ENCODE measurements at regions not wholly inside any gene's neighbourhood (a gene's known extent, or its start where the extent isn't known, plus 50 kb on each side); places are given as distances from the start of the nearest gene placed in this dataset.

- no peak overlapping the region for H3K27ac ChIP-seq
- TF ChIP-seq ZFX (IDR thresholded peaks at IDR 0.05; ENCODE audit: borderline replicate concordance): no peak
- TF ChIP-seq CTCF (IDR thresholded peaks at IDR 0.05): no peak
These were observed 403.5 kb downstream of the ZNF608 start for GRCh38 chr5:124342986-124343385.

DNA sequence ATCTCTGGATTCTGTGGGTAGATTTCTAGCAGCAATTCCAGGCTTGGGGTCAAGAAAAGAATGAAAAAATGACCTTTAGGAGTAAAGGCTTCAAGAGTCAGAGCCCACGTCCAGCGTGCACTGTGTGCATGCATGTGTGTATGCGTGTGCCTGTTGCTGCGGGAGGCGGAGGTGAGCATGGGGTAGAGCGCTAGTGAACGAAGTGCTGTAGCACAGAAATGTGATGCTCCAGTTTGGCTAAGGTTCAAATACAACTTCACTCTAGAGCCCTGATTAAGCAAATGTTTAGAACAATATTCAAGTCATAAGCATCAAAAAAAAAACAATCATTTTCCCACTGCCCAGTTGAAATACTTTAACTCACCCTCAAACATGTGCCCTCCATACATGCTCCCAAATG, 403.9 kb downstream of the ZNF608 start:
- H3K27ac ChIP-seq: no peak overlapping the region
- no peak for TF ChIP-seq ZFX (IDR thresholded peaks at IDR 0.05; ENCODE audit: borderline replicate concordance)
- TF ChIP-seq CTCF (IDR thresholded peaks at IDR 0.05): no peak

GRCh38 chr5:124342027-124342471, 404.4 kb downstream of the ZNF608 start:
- H3K27ac ChIP-seq: no peak overlapping the region
- TF ChIP-seq ZFX (IDR thresholded peaks at IDR 0.05; ENCODE audit: borderline replicate concordance) (no peak), CTCF (IDR thresholded peaks at IDR 0.05) (no peak)

- no peak overlapping the region for H3K27ac ChIP-seq
- no peak for TF ChIP-seq ZFX (IDR thresholded peaks at IDR 0.05; ENCODE audit: borderline replicate concordance)
- TF ChIP-seq CTCF (IDR thresholded peaks at IDR 0.05): no peak
These were observed 405.2 kb downstream of the ZNF608 start for GRCh38 chr5:124341066-124341858.

DNA sequence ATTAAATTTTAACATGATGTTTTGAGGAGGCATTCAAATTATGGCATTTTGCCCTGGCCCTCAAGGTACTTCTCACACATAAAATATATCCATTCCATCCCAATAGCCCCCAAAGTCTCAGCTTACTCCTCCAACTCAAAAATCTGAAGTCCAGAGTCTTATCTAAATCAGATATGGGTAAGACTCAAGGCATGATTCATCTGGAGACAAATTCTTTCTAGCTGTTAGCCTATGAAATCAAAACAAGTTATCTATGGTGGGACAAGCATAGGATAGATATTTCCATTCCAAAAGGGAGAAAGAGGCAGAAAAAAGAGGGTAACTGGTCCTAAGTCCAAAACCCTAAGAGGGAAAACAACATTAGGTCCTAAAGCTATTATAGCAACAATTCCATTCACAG, 408.4 kb downstream of the ZNF608 start:
- no peak overlapping the region for H3K27ac ChIP-seq
- TF ChIP-seq CTCF (IDR thresholded peaks at IDR 0.05): no peak
- TF ChIP-seq ZFX (IDR thresholded peaks at IDR 0.05; ENCODE audit: borderline replicate concordance): no peak

DNA sequence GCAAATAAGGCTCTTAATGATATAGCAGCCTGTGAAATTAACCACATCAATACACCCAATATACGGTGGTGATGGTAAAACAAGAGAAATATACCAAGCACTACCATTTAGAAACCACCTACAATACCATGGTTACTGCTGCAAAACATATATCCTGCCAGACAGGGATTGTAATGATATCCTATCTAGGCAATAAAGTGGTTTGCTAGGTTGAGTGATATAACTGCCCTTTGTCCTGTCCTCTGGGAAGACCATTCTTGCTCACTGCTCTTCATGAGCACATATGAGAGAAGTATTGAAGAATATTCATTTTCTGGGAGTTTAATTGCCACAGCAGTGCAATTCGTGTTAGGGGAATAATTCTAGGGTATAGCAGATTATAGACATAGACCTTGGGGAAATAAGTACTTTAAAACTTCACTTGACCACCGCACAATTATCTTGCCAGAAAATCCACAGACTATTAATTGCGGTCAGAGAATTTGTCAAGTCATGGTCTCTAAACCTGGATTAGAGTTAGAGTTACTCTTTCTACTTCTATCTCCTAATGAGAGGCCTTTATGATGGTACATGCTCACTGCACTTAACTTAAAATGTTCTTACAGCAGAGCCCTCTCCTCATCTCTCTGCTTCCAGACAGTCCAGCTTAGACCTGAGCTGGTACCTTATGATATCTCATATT, 413.0 kb downstream of the ZNF608 start:
- TF ChIP-seq ZFX (IDR thresholded peaks at IDR 0.05; ENCODE audit: borderline replicate concordance) (no peak), CTCF (IDR thresholded peaks at IDR 0.05) (no peak)
- H3K27ac ChIP-seq: no peak overlapping the region

DNA sequence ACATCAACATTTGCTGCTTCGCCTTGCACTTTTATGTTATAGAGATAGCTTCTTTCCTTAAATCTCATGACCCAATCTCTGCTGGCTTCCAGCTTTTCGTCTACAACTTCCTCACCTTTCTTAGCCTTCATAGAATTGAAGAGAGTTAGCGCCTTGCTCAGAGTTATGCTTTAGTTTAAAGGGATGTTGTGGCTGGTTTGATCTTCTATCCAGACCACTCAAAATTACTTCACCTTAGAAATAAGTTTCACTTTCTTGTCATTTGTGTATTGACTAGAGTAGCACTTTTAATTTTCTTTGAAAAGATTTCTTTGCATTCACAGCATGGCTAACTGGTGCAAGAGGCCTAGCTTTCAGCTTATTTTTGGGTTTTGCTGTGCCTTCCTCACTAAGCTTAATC, 414.2 kb downstream of the ZNF608 start:
- H3K27ac ChIP-seq: no peak overlapping the region
- TF ChIP-seq CTCF (IDR thresholded peaks at IDR 0.05) (no peak), ZFX (IDR thresholded peaks at IDR 0.05; ENCODE audit: borderline replicate concordance) (no peak)

Measured in 22Rv1 (cell line).